ENCODE measurements at regions not wholly inside any gene's neighbourhood (a gene's known extent, or its start where the extent isn't known, plus 50 kb on each side); places are given as distances from the start of the nearest gene placed in this dataset.
"Not testable (repeated sequence)": the region's sequence is repeated elsewhere in the genome, so short reads cannot be mapped to it uniquely, and the experiment has no call there.

DNA sequence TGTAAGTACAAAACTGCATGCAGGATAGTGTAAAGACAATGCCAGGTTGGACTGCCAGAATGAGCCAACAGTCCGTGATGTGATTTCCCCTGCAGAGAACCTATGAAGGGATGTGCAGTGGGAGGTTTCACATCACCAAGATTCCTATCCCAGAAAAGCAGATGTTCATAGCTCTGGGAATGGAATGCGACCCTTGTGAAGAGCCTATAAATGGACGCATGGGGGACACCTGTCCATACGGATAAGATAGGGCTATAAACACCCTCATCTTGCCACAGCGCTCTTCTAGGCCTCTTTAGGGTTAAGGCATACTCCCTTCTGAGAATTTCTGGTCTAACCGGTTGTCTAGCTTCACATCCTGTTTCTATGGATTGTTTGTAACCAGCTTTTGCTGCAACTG is 1261.8 kb downstream of the RAPGEF2 start:
- H3K27ac ChIP-seq (ENCODE audit: low read length), result not testable (repeated sequence)

DNA sequence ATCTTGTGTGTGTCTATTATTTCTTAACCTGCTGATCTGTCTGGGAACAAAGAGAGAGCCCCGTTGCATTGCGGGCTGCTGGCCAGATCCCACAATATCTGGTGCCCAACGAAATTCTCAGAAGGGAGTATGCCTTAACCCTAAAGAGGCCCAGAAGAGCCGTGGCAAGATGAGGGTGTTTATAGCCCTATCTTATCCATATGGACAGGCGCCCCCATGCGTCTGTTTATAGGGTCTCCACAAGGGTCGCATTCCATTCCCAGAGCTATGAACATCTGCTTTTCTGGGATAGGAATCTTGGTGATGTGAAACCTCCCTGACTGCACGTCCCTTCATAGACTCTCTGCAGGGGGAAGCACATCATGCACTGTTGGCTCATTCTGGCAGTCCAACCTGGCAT is 1262.5 kb downstream of the RAPGEF2 start:
- not testable (repeated sequence) for H3K4me3 ChIP-seq (ENCODE audit: low read depth in 1 of 2, low read length in 2 of 2); H3K36me3 ChIP-seq (ENCODE audit: control insufficient read depth in 1 of 2, insufficient read depth in 2 of 2, low read length in 2 of 2); H3K27me3 ChIP-seq (ENCODE audit: low read depth, low read length); H3K4me1 ChIP-seq (ENCODE audit: control insufficient read depth in 1 of 2, insufficient read depth in 2 of 2, low read length in 2 of 2); H3K27ac ChIP-seq (ENCODE audit: low read length); H3K9me3 ChIP-seq (ENCODE audit: control insufficient read depth in 1 of 2, low read length in 2 of 2)

More for the DNA sequence above, 1261.8 kb downstream of the RAPGEF2 start:
- not testable (repeated sequence) for H3K9me3 ChIP-seq (ENCODE audit: control insufficient read depth in 1 of 2, low read length in 2 of 2); H3K4me1 ChIP-seq (ENCODE audit: control insufficient read depth in 1 of 2, insufficient read depth in 2 of 2, low read length in 2 of 2); H3K27me3 ChIP-seq (ENCODE audit: low read depth, low read length); H3K4me3 ChIP-seq (ENCODE audit: low read depth in 1 of 2, low read length in 2 of 2); H3K36me3 ChIP-seq (ENCODE audit: control insufficient read depth in 1 of 2, insufficient read depth in 2 of 2, low read length in 2 of 2)

DNA sequence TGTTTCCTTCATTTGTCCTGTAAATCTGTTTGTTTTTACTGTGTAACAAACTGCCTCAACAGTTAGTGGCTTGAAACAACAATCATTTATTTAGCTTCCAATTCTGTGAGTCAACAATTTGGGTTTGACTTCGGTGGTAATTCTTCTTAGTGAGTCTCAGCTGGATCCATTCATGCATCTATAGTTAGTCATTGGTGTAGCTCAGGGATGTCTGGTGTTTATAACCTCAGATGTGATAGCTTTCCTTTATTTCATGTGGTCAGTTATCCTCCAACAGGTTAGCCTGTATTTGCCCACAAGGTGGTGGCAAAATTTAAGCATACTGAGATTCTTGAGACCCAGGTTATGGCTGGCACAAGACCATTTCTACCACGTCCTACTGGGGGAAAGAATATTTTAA is 1267.2 kb downstream of the RAPGEF2 start:
- H3K27ac ChIP-seq (ENCODE audit: low read length), result no peak overlapping the region
- H3K27me3 ChIP-seq (ENCODE audit: low read depth, low read length), result no peaks in the 10 kb centered on the region
- no peaks in the 10 kb centered on the region for H3K9me3 ChIP-seq (ENCODE audit: control insufficient read depth in 1 of 2, low read length in 2 of 2)
- H3K4me1 ChIP-seq (ENCODE audit: control insufficient read depth in 1 of 2, insufficient read depth in 2 of 2, low read length in 2 of 2), result no peaks in the 10 kb centered on the region
- no peak overlapping the region for H3K4me3 ChIP-seq (ENCODE audit: low read depth in 1 of 2, low read length in 2 of 2)
- H3K36me3 ChIP-seq (ENCODE audit: control insufficient read depth in 1 of 2, insufficient read depth in 2 of 2, low read length in 2 of 2), result no peaks in the 10 kb centered on the region

DNA sequence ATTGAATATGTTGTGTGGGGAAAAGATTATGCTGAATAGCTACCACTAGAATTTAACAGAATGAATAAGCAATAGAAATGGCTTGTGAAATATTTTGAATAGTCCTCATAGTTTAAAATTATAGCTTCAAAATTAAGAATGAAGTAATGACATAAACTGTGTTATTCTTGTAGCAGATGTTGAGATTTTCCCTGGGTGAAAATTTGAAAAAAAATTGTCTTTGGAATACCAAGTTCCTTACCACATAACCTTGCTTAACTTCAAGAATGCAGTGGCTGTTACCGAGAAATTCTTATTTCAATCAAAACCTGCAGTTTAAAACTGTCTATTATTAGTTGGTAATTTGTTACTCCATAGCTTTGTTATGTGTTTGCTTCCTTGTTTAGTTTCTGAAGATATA is 1268.6 kb downstream of the RAPGEF2 start:
- H3K9me3 ChIP-seq (ENCODE audit: control insufficient read depth in 1 of 2, low read length in 2 of 2), result no peaks in the 10 kb centered on the region
- H3K36me3 ChIP-seq (ENCODE audit: control insufficient read depth in 1 of 2, insufficient read depth in 2 of 2, low read length in 2 of 2), result no peaks in the 10 kb centered on the region
- H3K27me3 ChIP-seq (ENCODE audit: low read depth, low read length), result no peaks in the 10 kb centered on the region
- no peak overlapping the region for H3K4me3 ChIP-seq (ENCODE audit: low read depth in 1 of 2, low read length in 2 of 2)
- H3K27ac ChIP-seq (ENCODE audit: low read length), result no peak overlapping the region
- H3K4me1 ChIP-seq (ENCODE audit: control insufficient read depth in 1 of 2, insufficient read depth in 2 of 2, low read length in 2 of 2), result no peaks in the 10 kb centered on the region

DNA sequence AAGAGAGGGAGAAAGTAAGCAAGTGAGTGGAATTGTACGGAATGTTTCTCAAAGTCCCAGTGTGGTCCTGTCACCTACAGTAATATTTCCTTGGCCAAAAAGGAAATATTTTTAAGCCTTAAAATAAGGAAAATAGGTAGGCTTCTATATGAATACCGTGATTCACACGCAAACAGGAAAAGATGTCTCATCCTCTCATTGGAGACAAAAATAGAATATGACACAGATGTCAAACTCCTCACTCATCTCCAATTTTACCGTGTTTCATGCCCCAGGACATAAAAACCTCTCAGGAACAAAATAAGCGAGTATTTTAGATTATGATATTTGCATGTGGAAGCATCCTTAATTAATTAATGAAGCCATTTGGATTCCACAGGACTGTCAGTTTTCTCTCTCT is 1269.5 kb downstream of the RAPGEF2 start:
- no peaks in the 10 kb centered on the region for H3K36me3 ChIP-seq (ENCODE audit: control insufficient read depth in 1 of 2, insufficient read depth in 2 of 2, low read length in 2 of 2)
- H3K9me3 ChIP-seq (ENCODE audit: control insufficient read depth in 1 of 2, low read length in 2 of 2), result no peaks in the 10 kb centered on the region
- H3K27me3 ChIP-seq (ENCODE audit: low read depth, low read length), result no peaks in the 10 kb centered on the region
- no peak overlapping the region for H3K4me3 ChIP-seq (ENCODE audit: low read depth in 1 of 2, low read length in 2 of 2)
- H3K4me1 ChIP-seq (ENCODE audit: control insufficient read depth in 1 of 2, insufficient read depth in 2 of 2, low read length in 2 of 2), result no peaks in the 10 kb centered on the region
- H3K27ac ChIP-seq (ENCODE audit: low read length), result no peak overlapping the region

DNA sequence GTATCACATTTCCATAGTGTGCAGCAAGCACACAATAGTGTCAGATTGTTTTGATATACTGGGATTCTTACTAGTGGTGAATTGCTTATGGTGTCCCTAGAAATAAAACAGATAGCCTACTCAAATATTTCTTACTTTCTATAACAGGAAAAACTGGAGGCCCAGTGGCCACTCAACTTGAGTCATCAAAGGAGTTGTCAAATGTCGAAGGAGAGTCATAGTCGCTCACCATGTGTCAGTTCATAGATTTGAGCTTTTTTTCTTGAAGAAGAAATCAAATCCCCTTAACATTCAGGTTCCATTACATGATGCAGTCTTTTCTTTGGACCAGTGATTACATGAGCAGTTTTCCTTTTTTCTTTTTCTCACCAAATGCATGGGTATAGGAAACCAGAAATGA is 1271.0 kb downstream of the RAPGEF2 start:
- Histone ChIP-seq H3K27ac (ENCODE audit: low read length) (no peak overlapping the region), H3K27me3 (ENCODE audit: low read depth, low read length) (no peaks in the 10 kb centered on the region), H3K9me3 (ENCODE audit: control insufficient read depth in 1 of 2, low read length in 2 of 2) (no peaks in the 10 kb centered on the region), H3K4me3 (ENCODE audit: low read depth in 1 of 2, low read length in 2 of 2) (no peak overlapping the region), H3K4me1 (ENCODE audit: control insufficient read depth in 1 of 2, insufficient read depth in 2 of 2, low read length in 2 of 2) (no peaks in the 10 kb centered on the region), H3K36me3 (ENCODE audit: control insufficient read depth in 1 of 2, insufficient read depth in 2 of 2, low read length in 2 of 2) (no peaks in the 10 kb centered on the region)

DNA sequence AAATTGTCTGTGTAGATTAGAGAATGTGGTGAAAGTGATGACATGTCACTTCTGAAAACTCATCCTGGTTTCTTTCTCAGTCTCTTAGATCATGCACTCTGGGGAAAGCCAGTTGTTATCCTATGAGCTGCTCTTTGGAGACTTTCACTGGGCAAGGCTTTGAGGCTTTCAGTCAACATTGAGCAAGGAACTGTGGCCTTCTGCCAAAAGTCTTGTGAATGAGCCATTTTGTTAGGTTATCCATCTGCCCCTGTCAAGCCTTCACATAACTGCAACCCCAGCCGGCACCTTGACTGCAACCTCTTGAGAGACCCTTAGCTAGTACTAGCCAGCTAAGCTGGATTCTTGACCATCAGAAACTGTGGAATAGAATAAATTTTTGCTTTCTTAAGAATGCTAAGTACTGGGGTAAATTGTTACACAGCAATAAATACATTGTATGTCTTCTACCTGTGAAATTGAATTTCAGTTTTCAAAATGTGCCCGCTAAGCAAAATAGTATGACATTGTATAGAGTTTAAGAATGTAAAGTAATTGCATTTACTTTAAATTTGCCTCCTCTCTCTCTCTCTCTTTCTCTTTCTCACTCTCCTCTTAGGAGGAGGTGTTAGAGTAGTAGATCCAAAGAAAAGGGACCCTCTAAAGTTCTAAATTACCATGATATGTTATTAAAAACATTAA is 1273.0 kb downstream of the RAPGEF2 start:
- no peaks in the 10 kb centered on the region for H3K27me3 ChIP-seq (ENCODE audit: low read depth, low read length)
- H3K4me3 ChIP-seq (ENCODE audit: low read depth in 1 of 2, low read length in 2 of 2), result no peak overlapping the region
- no peaks in the 10 kb centered on the region for H3K36me3 ChIP-seq (ENCODE audit: control insufficient read depth in 1 of 2, insufficient read depth in 2 of 2, low read length in 2 of 2)
- H3K27ac ChIP-seq (ENCODE audit: low read length), result no peak overlapping the region
- H3K9me3 ChIP-seq (ENCODE audit: control insufficient read depth in 1 of 2, low read length in 2 of 2), result no peaks in the 10 kb centered on the region
- no peaks in the 10 kb centered on the region for H3K4me1 ChIP-seq (ENCODE audit: control insufficient read depth in 1 of 2, insufficient read depth in 2 of 2, low read length in 2 of 2)

DNA sequence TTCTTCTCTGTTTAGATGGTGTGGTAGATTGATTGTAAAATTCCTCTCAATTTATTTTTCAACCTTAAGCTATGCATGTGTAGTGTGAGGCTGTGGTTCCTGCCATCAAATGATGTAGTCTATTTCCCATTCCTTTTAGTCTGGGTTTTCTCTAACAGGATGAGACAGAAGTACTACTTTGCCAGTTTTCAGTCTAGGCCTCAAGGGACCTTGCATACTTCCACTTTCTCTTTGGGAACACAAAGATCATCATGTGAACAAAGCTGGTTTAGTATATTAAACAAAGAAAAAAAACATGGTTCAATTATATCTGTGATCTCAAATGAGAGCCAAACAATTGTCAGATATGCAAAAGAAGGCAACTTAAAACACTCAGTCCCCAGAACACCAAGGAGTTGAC is 1284.0 kb downstream of the RAPGEF2 start:
- H3K27me3 ChIP-seq (ENCODE audit: low read depth, low read length), result no peaks in the 10 kb centered on the region
- H3K36me3 ChIP-seq (ENCODE audit: control insufficient read depth in 1 of 2, insufficient read depth in 2 of 2, low read length in 2 of 2), result no peaks in the 10 kb centered on the region
- H3K27ac ChIP-seq (ENCODE audit: low read length), result no peak overlapping the region
- peaks cover 0 to 11% of the 10 kb centered on the region in 2 donors for H3K9me3 ChIP-seq (ENCODE audit: control insufficient read depth in 1 of 2, low read length in 2 of 2)
- H3K4me1 ChIP-seq (ENCODE audit: control insufficient read depth in 1 of 2, insufficient read depth in 2 of 2, low read length in 2 of 2), result no peaks in the 10 kb centered on the region
- H3K4me3 ChIP-seq (ENCODE audit: low read depth in 1 of 2, low read length in 2 of 2), result no peak overlapping the region

DNA sequence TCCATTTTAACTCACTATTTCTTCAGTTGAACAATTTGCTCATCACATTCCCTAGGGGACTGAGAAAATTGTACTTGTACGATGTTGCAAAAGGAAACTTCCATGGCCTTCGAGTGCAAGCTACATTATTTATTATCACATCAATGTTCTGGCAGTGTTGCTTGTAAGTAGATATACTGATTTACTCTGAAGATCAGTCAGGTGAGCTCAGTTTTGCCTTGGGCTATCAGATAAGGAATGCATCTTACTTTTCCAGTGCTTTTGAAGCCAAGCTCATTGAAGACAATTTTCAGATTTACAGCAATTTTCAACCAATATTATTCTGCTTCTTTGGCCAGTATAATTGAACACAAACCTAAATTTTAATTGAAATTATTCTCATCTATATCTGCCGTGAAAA is 1296.9 kb downstream of the RAPGEF2 start:
- H3K4me3 ChIP-seq (ENCODE audit: low read depth in 1 of 2, low read length in 2 of 2), result no peak overlapping the region
- no peaks in the 10 kb centered on the region for H3K36me3 ChIP-seq (ENCODE audit: control insufficient read depth in 1 of 2, insufficient read depth in 2 of 2, low read length in 2 of 2)
- peaks cover 0 to 5% of the 10 kb centered on the region in 2 donors for H3K9me3 ChIP-seq (ENCODE audit: control insufficient read depth in 1 of 2, low read length in 2 of 2)
- H3K27me3 ChIP-seq (ENCODE audit: low read depth, low read length), result no peaks in the 10 kb centered on the region
- no peaks in the 10 kb centered on the region for H3K4me1 ChIP-seq (ENCODE audit: control insufficient read depth in 1 of 2, insufficient read depth in 2 of 2, low read length in 2 of 2)
- no peak overlapping the region for H3K27ac ChIP-seq (ENCODE audit: low read length)

DNA sequence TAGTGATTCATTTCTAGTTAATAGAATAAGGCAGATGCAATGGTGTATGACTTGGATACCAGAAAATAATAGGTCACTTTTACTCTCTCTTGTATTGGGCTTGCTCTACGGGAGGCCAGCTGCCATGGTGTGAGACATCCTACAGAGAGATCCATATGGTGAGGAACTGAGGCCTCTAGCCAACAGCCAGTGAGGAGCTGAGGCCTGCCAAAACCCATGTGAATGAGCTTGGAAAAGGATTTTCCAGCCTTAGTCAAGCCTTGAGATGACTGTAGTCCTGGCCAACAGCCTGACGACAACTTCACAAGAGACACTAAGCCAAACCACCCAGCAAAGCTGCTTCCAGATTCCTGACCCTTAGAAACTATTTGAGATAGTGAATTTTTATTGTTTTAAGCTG is 1300.2 kb downstream of the RAPGEF2 start:
- peaks cover 0 to 5% of the 10 kb centered on the region in 2 donors for H3K9me3 ChIP-seq (ENCODE audit: control insufficient read depth in 1 of 2, low read length in 2 of 2)
- H3K36me3 ChIP-seq (ENCODE audit: control insufficient read depth in 1 of 2, insufficient read depth in 2 of 2, low read length in 2 of 2), result no peaks in the 10 kb centered on the region
- H3K4me1 ChIP-seq (ENCODE audit: control insufficient read depth in 1 of 2, insufficient read depth in 2 of 2, low read length in 2 of 2), result no peaks in the 10 kb centered on the region
- no peak overlapping the region for H3K4me3 ChIP-seq (ENCODE audit: low read depth in 1 of 2, low read length in 2 of 2)
- H3K27ac ChIP-seq (ENCODE audit: low read length), result no peak overlapping the region
- no peaks in the 10 kb centered on the region for H3K27me3 ChIP-seq (ENCODE audit: low read depth, low read length)

DNA sequence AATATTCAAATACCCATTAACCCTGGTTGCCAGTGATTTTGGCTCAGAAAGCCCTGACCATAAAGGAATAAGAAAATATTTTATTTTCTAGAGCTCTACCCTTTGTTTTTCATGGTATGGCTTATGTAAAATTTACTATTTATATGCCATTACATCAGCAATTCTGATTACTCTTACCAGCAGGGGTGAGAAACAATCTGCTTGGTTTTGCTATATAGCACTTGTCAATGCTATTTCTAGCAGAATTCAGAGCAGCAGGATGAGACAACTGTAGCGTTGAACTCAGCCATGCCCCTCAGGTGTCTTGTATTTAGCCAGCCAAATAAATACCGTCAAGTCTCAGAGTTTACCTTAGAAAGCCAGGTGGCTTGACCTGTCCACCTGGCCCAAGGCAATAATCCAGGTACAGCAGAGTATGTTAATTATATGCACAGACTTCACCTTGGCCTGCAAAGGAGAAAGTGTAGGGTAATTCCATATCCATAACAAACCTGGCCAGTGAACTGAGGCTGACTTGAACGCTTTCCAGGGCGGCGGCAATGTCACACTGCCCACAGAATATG is 1303.5 kb downstream of the RAPGEF2 start:
- Histone ChIP-seq H3K27me3 (ENCODE audit: low read depth, low read length) (no peaks in the 10 kb centered on the region), H3K9me3 (ENCODE audit: control insufficient read depth in 1 of 2, low read length in 2 of 2) (no peaks in the 10 kb centered on the region), H3K4me3 (ENCODE audit: low read depth in 1 of 2, low read length in 2 of 2) (no peak overlapping the region), H3K4me1 (ENCODE audit: control insufficient read depth in 1 of 2, insufficient read depth in 2 of 2, low read length in 2 of 2) (no peaks in the 10 kb centered on the region), H3K36me3 (ENCODE audit: control insufficient read depth in 1 of 2, insufficient read depth in 2 of 2, low read length in 2 of 2) (no peaks in the 10 kb centered on the region), H3K27ac (ENCODE audit: low read length) (no peak overlapping the region)

DNA sequence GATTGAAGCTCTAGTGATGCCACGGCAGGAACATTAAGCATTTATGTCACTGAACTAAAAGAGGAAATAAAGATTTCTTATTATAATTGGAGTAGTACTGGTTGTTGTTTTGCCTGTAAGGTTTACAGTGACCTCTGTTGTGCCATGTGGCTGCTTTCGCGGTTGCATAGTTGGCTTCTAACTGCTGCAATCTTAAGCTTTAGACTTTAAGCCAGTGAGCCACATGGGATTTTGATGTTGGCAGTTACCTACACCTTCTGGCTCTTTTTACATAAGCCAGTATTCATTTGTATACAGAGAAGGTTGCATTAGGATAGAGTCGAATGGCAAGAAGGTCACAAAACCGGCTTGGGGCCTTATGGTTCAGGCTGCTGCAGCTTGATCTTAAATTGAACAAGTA is 1311.6 kb downstream of the RAPGEF2 start:
- no peaks in the 10 kb centered on the region for H3K4me1 ChIP-seq (ENCODE audit: control insufficient read depth in 1 of 2, insufficient read depth in 2 of 2, low read length in 2 of 2)
- no peaks in the 10 kb centered on the region for H3K27me3 ChIP-seq (ENCODE audit: low read depth, low read length)
- H3K36me3 ChIP-seq (ENCODE audit: control insufficient read depth in 1 of 2, insufficient read depth in 2 of 2, low read length in 2 of 2), result no peaks in the 10 kb centered on the region
- H3K9me3 ChIP-seq (ENCODE audit: control insufficient read depth in 1 of 2, low read length in 2 of 2), result no peaks in the 10 kb centered on the region
- H3K27ac ChIP-seq (ENCODE audit: low read length), result no peak overlapping the region
- H3K4me3 ChIP-seq (ENCODE audit: low read depth in 1 of 2, low read length in 2 of 2), result no peak overlapping the region
